C4-2B (cell line): ENCODE measurements at regions not wholly inside any gene's neighbourhood (a gene's known extent, or its start where the extent isn't known, plus 50 kb on each side); places are given as distances from the start of the nearest gene placed in this dataset.
"Not testable (repeated sequence)": the region's sequence is repeated elsewhere in the genome, so short reads cannot be mapped to it uniquely, and the experiment has no call there.

ENCODE experiments used
- H3K27ac ChIP-seq: fragments of 450-650 bp; 2 replicates; pipeline ENCODE4 v1.5.1; 2017
- ZFX ChIP-seq: fragments of 450-650 bp; IDR thresholded peaks from 2 replicates; pipeline ENCODE4 v1.6.1; 2017
- TF ChIP-seq, protein P1 (sequence below): fragments of 450-650 bp; conservative IDR thresholded peaks from 2 replicates; pipeline ENCODE4 v1.5.1; 2017; ENCODE audit warnings: mild to moderate bottlenecking

DNA sequence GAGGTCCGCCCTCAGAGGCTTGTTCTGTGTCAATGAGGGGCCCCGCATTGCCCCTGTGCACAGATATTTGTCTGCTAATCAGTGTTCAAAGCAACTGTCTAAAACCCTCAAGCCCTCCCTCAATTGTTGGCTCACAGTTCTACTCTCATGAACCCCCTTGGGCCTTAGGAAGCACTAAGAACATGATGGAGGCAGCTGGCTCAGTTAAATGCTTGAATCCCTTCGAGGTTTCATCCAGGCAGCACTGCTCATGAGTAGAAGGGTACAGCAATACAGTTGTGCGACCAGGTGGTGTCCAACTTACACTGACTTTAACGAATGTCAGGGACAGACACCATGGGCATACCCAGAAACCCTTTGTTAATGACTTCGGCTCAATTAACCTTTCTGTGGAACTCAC lies 89.2 kb upstream of the WSCD1 start:
- H3K27ac ChIP-seq = no peak overlapping the region
- TF ChIP-seq ZFX = no peak
- TF ChIP-seq, protein P1, sequence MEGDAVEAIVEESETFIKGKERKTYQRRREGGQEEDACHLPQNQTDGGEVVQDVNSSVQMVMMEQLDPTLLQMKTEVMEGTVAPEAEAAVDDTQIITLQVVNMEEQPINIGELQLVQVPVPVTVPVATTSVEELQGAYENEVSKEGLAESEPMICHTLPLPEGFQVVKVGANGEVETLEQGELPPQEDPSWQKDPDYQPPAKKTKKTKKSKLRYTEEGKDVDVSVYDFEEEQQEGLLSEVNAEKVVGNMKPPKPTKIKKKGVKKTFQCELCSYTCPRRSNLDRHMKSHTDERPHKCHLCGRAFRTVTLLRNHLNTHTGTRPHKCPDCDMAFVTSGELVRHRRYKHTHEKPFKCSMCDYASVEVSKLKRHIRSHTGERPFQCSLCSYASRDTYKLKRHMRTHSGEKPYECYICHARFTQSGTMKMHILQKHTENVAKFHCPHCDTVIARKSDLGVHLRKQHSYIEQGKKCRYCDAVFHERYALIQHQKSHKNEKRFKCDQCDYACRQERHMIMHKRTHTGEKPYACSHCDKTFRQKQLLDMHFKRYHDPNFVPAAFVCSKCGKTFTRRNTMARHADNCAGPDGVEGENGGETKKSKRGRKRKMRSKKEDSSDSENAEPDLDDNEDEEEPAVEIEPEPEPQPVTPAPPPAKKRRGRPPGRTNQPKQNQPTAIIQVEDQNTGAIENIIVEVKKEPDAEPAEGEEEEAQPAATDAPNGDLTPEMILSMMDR = no peak

DNA sequence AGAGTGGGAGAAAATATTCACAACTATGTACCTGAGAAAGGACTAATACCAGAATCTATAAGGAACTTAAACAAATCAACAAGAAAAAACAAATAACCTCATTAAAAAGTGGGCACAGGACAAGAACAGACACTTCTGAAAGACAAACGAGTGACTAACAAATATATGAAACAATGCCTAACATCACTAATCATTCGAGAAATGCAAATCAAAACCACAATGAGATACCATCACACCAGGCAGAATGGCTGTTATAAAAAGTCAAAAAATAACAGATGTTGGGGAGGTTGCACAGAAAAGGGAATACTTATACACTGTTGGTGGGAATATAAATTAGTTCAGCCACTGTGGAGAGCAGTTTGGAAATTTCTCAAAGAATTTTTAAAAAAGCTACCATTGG lies 83.5 kb upstream of the WSCD1 start:
- TF ChIP-seq ZFX = no peak
- TF ChIP-seq, protein P1 = no peak

DNA sequence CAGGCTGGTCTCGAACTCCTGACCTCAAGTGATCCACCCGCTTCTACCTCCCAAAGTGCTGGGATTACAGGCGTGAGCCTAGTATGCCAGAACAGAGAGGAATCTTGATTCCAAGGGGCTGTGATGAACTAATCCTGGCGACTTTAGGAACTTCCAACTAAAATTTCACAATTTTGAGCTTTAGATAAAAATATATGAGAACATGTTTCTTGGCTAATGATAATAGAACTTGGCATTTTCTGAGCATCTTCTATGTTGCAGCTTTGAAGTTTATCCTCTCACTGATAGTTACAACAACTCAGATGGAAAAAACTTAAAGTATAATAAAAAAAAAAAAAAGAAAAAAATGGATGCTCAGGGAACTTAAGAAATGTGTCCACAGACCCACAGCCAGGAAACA lies 69.8 kb upstream of the WSCD1 start:
- TF ChIP-seq ZFX = no peak
- TF ChIP-seq, protein P1 = no peak
- H3K27ac ChIP-seq = no peak overlapping the region

More for the DNA sequence above, 83.5 kb upstream of the WSCD1 start:
- H3K27ac ChIP-seq = no peak overlapping the region

DNA sequence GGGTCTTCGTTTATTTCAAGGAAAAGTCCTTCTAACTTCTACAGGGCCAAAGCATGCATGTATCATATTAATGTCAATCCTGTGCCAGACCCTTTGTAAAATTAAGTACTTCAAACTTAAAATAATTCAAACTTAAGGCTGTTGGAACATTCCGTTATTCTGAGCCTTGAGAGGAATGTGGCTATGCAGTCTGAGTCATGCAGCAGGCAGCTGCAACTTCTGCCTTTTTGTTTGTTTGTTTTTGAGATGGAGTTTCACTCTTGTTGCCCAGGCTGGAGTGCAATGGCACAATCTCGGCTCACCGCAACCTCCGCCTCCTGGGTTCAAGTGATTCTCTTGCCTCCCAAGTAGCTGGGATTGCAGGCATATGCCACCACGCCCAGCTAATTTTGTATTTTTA lies 67.0 kb upstream of the WSCD1 start:
- not testable (repeated sequence) for H3K27ac ChIP-seq

DNA sequence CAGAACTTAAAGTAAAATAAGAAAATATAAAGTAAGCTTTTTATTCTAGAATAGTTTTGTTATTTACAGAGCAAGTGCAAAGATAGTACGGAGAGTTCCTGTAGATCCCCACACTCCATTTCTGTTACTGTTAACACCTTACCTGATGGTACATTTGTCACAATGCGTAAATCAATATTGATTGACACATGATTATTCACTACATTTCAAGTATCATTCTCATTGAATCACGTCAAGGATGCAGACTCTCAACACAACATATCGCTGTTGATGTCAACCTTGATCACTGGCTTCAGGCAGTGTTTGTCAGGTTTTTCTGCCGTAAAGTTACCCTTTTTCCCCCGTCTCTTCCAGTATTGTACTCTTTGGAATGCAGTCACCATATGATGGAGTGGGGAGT lies 64.2 kb upstream of the WSCD1 start:
- TF ChIP-seq, protein P1 = no peak
- no peak for TF ChIP-seq ZFX
- H3K27ac ChIP-seq = no peak overlapping the region

DNA sequence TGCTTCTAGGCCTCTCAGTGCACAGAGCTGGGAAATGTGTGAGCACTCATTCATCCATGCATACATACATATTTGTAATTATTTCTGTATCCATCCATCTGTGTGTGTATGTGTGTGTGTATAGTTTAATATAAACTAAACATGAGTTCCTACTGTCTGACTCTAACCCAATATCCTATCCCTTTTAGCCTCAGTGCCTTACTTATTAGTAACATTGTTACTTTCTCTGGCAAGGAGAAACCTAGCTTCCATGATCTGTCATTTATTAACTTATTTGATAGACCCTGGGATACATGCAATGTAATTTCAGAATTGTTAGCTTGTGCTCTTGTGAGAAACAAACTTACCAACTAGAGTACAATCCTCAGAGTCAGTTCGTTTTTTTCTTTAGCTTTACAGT lies 59.0 kb upstream of the WSCD1 start:
- no peak for TF ChIP-seq ZFX
- TF ChIP-seq, protein P1 = no peak
- H3K27ac ChIP-seq = no peak overlapping the region

DNA sequence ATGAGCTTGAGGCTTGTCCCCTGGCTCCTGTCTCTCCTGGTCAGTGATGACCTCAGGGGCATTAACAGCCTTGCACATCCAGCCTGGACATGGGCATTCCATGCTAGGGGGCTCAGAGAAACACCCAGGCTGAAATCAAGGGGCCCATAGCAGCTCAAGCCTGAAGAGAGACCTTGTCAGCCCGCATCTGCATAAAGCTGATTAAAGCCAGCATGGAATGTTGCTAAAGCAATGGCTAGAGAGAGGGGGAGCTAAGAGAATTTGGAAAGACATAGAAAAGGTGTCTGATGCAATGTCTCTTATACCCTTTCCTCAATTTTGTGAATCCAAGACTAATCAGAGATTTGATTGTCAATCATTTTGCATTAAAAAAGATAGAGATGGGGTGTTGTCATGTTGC lies 51.4 kb upstream of the WSCD1 start:
- H3K27ac ChIP-seq = no peak overlapping the region
- TF ChIP-seq, protein P1 = no peak
- no peak for TF ChIP-seq ZFX

DNA sequence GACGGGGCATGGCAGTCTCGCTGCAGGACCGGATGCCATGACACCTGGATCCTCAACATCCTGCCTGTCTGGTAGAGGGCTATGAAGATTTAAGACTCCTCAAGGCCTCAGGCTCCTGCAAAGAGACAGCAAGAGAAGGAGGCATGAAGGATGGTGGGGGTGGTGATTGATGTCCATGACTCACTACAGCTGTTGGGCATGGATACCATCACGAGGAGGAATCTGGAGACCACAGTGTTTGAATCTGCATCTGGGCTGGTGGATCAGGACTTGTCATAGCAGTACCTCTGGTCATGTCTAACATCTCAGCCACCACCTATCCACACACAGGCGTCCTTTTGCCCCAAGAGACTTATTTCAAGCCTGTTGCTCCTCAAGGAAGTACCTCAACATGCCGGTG lies 50.2 kb upstream of the WSCD1 start:
- TF ChIP-seq, protein P1 = no peak
- TF ChIP-seq ZFX = no peak
- no peak overlapping the region for H3K27ac ChIP-seq
